ENCODE measurements at regions not wholly inside any gene's neighbourhood (a gene's known extent, or its start where the extent isn't known, plus 50 kb on each side); places are given as distances from the start of the nearest gene placed in this dataset.
"Not testable (repeated sequence)": the region's sequence is repeated elsewhere in the genome, so short reads cannot be mapped to it uniquely, and the experiment has no call there.

- H3K4me3 ChIP-seq (ENCODE audit: control insufficient read depth, low read depth, low read length), result no peak overlapping the region
- DNase-seq (ENCODE audit: low read depth), result no peak
- TF ChIP-seq, protein P1, sequence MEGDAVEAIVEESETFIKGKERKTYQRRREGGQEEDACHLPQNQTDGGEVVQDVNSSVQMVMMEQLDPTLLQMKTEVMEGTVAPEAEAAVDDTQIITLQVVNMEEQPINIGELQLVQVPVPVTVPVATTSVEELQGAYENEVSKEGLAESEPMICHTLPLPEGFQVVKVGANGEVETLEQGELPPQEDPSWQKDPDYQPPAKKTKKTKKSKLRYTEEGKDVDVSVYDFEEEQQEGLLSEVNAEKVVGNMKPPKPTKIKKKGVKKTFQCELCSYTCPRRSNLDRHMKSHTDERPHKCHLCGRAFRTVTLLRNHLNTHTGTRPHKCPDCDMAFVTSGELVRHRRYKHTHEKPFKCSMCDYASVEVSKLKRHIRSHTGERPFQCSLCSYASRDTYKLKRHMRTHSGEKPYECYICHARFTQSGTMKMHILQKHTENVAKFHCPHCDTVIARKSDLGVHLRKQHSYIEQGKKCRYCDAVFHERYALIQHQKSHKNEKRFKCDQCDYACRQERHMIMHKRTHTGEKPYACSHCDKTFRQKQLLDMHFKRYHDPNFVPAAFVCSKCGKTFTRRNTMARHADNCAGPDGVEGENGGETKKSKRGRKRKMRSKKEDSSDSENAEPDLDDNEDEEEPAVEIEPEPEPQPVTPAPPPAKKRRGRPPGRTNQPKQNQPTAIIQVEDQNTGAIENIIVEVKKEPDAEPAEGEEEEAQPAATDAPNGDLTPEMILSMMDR (IDR thresholded peaks at IDR 0.05; ENCODE audit: control insufficient read depth, insufficient read depth, low read depth, low read length, missing control alignments), result no peak
Measured at GRCh38 chrX:9403374-9403773, 61.5 kb upstream of the TBL1X start.

- not testable (repeated sequence) for DNase-seq (ENCODE audit: low read depth); H3K4me3 ChIP-seq (ENCODE audit: control insufficient read depth, low read depth, low read length)
Measured at GRCh38 chrX:9405635-9406034, 59.2 kb upstream of the TBL1X start.

DNA sequence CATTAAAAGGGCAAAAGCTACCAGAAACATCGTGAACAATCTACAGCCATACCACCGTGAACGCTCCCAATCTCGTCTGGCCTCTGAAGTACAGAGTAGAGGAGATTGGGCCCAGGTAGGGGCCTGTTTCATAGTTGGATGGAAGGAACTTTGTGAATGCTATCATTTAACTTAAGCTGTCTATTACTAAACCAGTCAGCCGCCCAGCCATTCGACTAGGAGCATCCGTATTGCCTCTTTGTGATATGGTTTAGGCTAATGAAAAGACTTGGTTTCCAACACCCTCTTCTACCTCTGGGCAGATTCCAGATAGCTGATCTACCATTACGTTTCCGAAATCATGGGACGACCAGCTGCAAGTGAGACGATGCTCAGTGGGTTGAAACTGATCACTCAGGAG, 54.0 kb upstream of the TBL1X start:
- not testable (repeated sequence) for H3K4me3 ChIP-seq (ENCODE audit: control insufficient read depth, low read depth, low read length); DNase-seq (ENCODE audit: low read depth)

GRCh38 chrX:9411682-9412081, 53.2 kb upstream of the TBL1X start:
- not testable (repeated sequence) for DNase-seq (ENCODE audit: low read depth); H3K4me3 ChIP-seq (ENCODE audit: control insufficient read depth, low read depth, low read length)

DNA sequence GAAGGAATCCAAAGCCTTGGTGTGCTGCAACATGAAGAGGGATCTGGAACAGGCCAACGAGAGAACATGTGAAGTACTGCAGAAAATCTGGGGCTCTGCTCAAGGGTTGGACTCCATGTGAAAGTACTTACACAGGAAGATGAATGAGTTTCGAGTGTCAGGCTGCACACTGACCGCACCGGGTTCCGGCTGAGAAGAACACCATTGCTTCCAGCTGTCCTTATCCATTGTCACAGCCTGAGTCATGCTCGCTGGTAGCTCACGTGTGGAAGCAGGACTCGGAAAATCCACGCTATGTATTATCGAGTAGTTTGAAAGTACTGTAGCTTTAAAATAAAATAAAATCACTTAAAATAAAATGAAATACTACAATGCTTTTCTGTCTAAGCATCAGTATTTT, 50.4 kb upstream of the TBL1X start:
- H3K4me3 ChIP-seq (ENCODE audit: control insufficient read depth, low read depth, low read length), result no peak overlapping the region
- TF ChIP-seq, protein P1 (IDR thresholded peaks at IDR 0.05; ENCODE audit: control insufficient read depth, insufficient read depth, low read depth, low read length, missing control alignments), result no peak
- no peak for DNase-seq (ENCODE audit: low read depth)

All from AG09309 (cell line).